Neuronal stem cell (in vitro differentiated cells): ENCODE measurements at regions not wholly inside any gene's neighbourhood (a gene's known extent, or its start where the extent isn't known, plus 50 kb on each side); places are given as distances from the start of the nearest gene placed in this dataset.

Source experiments
- DNase-seq: peaks from one replicate; pipeline ENCODE4 v3.0.0-alpha.2; 2013; ENCODE audit warnings: low spot score
- H2AFZ ChIP-seq: one replicate; pipeline ENCODE4 v1.6.1; 2013; ENCODE audit warnings: mild to moderate bottlenecking, low read length, inconsistent platforms
- H2AK5ac ChIP-seq: 2 replicates; pipeline ENCODE4 v1.6.1; 2013; ENCODE audit warnings: low read depth, mild to moderate bottlenecking, inconsistent platforms, low read length, moderate library complexity, mixed read lengths
- H2BK120ac ChIP-seq: 2 replicates; pipeline ENCODE4 v1.6.1; 2013; ENCODE audit warnings: low read depth, mild to moderate bottlenecking, inconsistent platforms, low read length, moderate library complexity, mixed read lengths
- H2BK12ac ChIP-seq: one replicate; pipeline ENCODE4 v1.6.1; 2013; ENCODE audit warnings: low read length, inconsistent platforms
- H2BK15ac ChIP-seq: 2 replicates; pipeline ENCODE4 v1.6.1; 2013; ENCODE audit warnings: mild to moderate bottlenecking, low read length, inconsistent platforms, mixed read lengths
- H2BK5ac ChIP-seq: one replicate; pipeline ENCODE4 v1.6.1; 2013; ENCODE audit warnings: inconsistent platforms, mild to moderate bottlenecking, low read length, moderate library complexity
- H3K14ac ChIP-seq: one replicate; pipeline ENCODE4 v1.6.1; 2013; ENCODE audit warnings: low read length, inconsistent platforms
- H3K18ac ChIP-seq: 2 replicates; pipeline ENCODE4 v1.6.1; 2013; ENCODE audit warnings: low read length, inconsistent platforms
- H3K23ac ChIP-seq: 2 replicates; pipeline ENCODE4 v1.6.1; 2013; ENCODE audit warnings: low read depth, mild to moderate bottlenecking, mixed read lengths, low read length, inconsistent platforms; ENCODE audit not compliant: poor library complexity
- H3K27ac ChIP-seq: replicated peaks from 3 replicates; pipeline ENCODE4 v1.5.1; 2013; ENCODE audit warnings: low read length, inconsistent platforms
- H3K27me3 ChIP-seq, 3 experiments: 2 replicates each; pipeline ENCODE4 v1.6.1; 2013; ENCODE audit warnings: low read length in 3 of 3, mild to moderate bottlenecking in 2 of 3, inconsistent platforms in 1 of 3, low read depth in 1 of 3, mixed read lengths in 1 of 3, moderate library complexity in 1 of 3; ENCODE audit not compliant: control insufficient read depth in 3 of 3, insufficient read depth in 3 of 3
- H3K36me3 ChIP-seq, 2 donors: replicated peaks in 1 of 2; 2 replicates each; pipeline ENCODE4 v1.6.1; 2013; ENCODE audit warnings: low read length in 2 of 2; ENCODE audit not compliant: control insufficient read depth in 2 of 2, insufficient read depth in 2 of 2
- H3K4ac ChIP-seq: 2 replicates; pipeline ENCODE4 v1.6.1; 2013; ENCODE audit warnings: inconsistent platforms, mild to moderate bottlenecking, low read length, moderate library complexity
- H3K4me1 ChIP-seq, 2 donors: 1 replicate in 1 of 2; 2 replicates in 1 of 2; pipeline ENCODE4 v1.6.1; 2013; ENCODE audit warnings: low read length in 2 of 2, low read depth in 1 of 2; ENCODE audit not compliant: control insufficient read depth in 2 of 2, insufficient read depth in 1 of 2
- H3K4me2 ChIP-seq: one replicate; pipeline ENCODE4 v1.6.1; 2013; ENCODE audit warnings: mild to moderate bottlenecking, low read length, inconsistent platforms; ENCODE audit not compliant: insufficient read depth, poor library complexity, severe bottlenecking
- H3K4me3 ChIP-seq, 2 donors: 2 replicates each; pipeline ENCODE4 v1.5.1; 2013; ENCODE audit warnings: low read length in 2 of 2, mild to moderate bottlenecking in 2 of 2, inconsistent platforms in 1 of 2, moderate library complexity in 1 of 2
- H3K79me1 ChIP-seq: one replicate; pipeline ENCODE4 v1.6.1; 2013; ENCODE audit warnings: low read depth, mild to moderate bottlenecking, inconsistent platforms, low read length, moderate library complexity
- H3K9ac ChIP-seq: one replicate; pipeline ENCODE4 v1.6.1; 2013; ENCODE audit warnings: mild to moderate bottlenecking, low read depth, low read length, inconsistent platforms; ENCODE audit not compliant: poor library complexity
- H3K9me3 ChIP-seq, 2 donors: replicated peaks in 1 of 2; 2 replicates each; pipeline versions ENCODE3 to v1.6.1; 2013; ENCODE audit warnings: low read length in 2 of 2, mild to moderate bottlenecking in 2 of 2, inconsistent platforms in 1 of 2, low read depth in 1 of 2, mixed read lengths in 1 of 2, moderate library complexity in 1 of 2; ENCODE audit not compliant: control insufficient read depth in 2 of 2, insufficient read depth in 1 of 2
- H4K8ac ChIP-seq: one replicate; pipeline ENCODE4 v1.6.1; 2013; ENCODE audit warnings: low read depth, mild to moderate bottlenecking, inconsistent platforms, low read length, moderate library complexity
- H4K91ac ChIP-seq: one replicate; pipeline ENCODE4 v1.6.1; 2013; ENCODE audit warnings: low read length, low read depth, mild to moderate bottlenecking, inconsistent platforms; ENCODE audit not compliant: poor library complexity
- WGBS, 2 donors: extraction: QIAGEN DNeasy Blood & Tissue Kit; methylation state at CpG; one replicate each; pipeline ENCODE4 v1.1.7; 2013; ENCODE audit warnings: missing lambda C conversion rate in 2 of 2, mixed read lengths in 1 of 2; ENCODE audit not compliant: insufficient read length in 2 of 2, insufficient replicate concordance in 1 of 2; ENCODE audit errors: extremely low coverage in 2 of 2; 5-methylcytosine and 5-hydroxymethylcytosine counted together

- Histone ChIP-seq H3K4ac (no peak overlapping the region), H2AFZ (no peak overlapping the region), H3K4me3 (no peak overlapping the region), H4K8ac (no peak overlapping the region), H3K9me3 (no peaks in the 10 kb centered on the region), H3K27me3 (no peaks in the 10 kb centered on the region), H3K27ac (no peak overlapping the region), H3K23ac (no peak overlapping the region), H2BK120ac (no peak overlapping the region), H2AK5ac (peak overlapping the region; percentile 25), H4K91ac (no peak overlapping the region), H2BK12ac (no peak overlapping the region), H3K36me3 (no peaks in the 10 kb centered on the region), H3K4me2 (no peak overlapping the region), H3K14ac (no peak overlapping the region), H3K4me1 (peaks cover 0 to 3% of the 10 kb centered on the region in 2 donors), H3K79me1 (no peaks in the 10 kb centered on the region), H3K18ac (no peak overlapping the region), H2BK5ac (no peak overlapping the region), H2BK15ac (no peak overlapping the region), H3K9ac (no peak overlapping the region)
- no CpG with 5 or more reads among the region's 2 CpGs for WGBS, 2 donors
- no peak for DNase-seq
Measured at GRCh38 chr4:44869985-44870384, 143.6 kb upstream of the GNPDA2 start.

GRCh38 chr4:44869222-44869882, 143.0 kb upstream of the GNPDA2 start:
- Histone ChIP-seq H3K9ac (no peak overlapping the region), H2BK12ac (no peak overlapping the region), H2BK5ac (no peak overlapping the region), H2BK15ac (no peak overlapping the region), H3K4me1 (peaks cover 0 to 3% of the 10 kb centered on the region in 2 donors), H3K4ac (no peak overlapping the region), H2AK5ac (no peak overlapping the region), H3K4me3 (no peak overlapping the region), H3K4me2 (no peak overlapping the region), H4K91ac (no peak overlapping the region), H3K79me1 (no peaks in the 10 kb centered on the region), H4K8ac (no peak overlapping the region), H3K14ac (no peak overlapping the region), H3K18ac (no peak overlapping the region), H3K9me3 (no peaks in the 10 kb centered on the region), H3K23ac (no peak overlapping the region), H3K27ac (no peak overlapping the region), H2BK120ac (no peak overlapping the region), H3K36me3 (no peaks in the 10 kb centered on the region), H2AFZ (no peak overlapping the region), H3K27me3 (no peaks in the 10 kb centered on the region)
- WGBS, 2 donors: no CpG with 5 or more reads among the region's 2 CpGs
- DNase-seq: no peak

GRCh38 chr4:44861756-44862155, 135.4 kb upstream of the GNPDA2 start:
- Histone ChIP-seq H2AFZ (no peak overlapping the region), H3K79me1 (no peaks in the 10 kb centered on the region), H3K9me3 (no peaks in the 10 kb centered on the region), H2BK120ac (no peak overlapping the region), H4K91ac (no peak overlapping the region), H3K23ac (no peak overlapping the region), H2BK12ac (no peak overlapping the region), H3K36me3 (no peaks in the 10 kb centered on the region), H3K4me3 (no peak overlapping the region), H3K27me3 (no peaks in the 10 kb centered on the region), H3K4me2 (no peak overlapping the region), H3K27ac (no peak overlapping the region), H3K14ac (no peak overlapping the region), H3K4me1 (peaks cover 0 to 2% of the 10 kb centered on the region in 2 donors), H2AK5ac (no peak overlapping the region), H3K4ac (no peak overlapping the region), H4K8ac (no peak overlapping the region), H2BK5ac (no peak overlapping the region), H3K18ac (no peak overlapping the region), H3K9ac (no peak overlapping the region), H2BK15ac (no peak overlapping the region)
- DNase-seq: no peak

- Histone ChIP-seq H3K4me3 (no peak overlapping the region), H3K27me3 (no peaks in the 10 kb centered on the region), H2AFZ (no peak overlapping the region), H2BK15ac (no peak overlapping the region), H2BK120ac (no peak overlapping the region), H3K9me3 (no peaks in the 10 kb centered on the region), H4K91ac (no peak overlapping the region), H3K9ac (no peak overlapping the region), H3K4me2 (no peak overlapping the region), H2BK12ac (no peak overlapping the region), H2AK5ac (no peak overlapping the region), H3K79me1 (no peaks in the 10 kb centered on the region), H2BK5ac (no peak overlapping the region), H3K18ac (no peak overlapping the region), H3K36me3 (no peaks in the 10 kb centered on the region), H3K23ac (no peak overlapping the region), H4K8ac (no peak overlapping the region), H3K27ac (no peak overlapping the region), H3K14ac (no peak overlapping the region), H3K4ac (no peak overlapping the region), H3K4me1 (peaks cover 0 to 2% of the 10 kb centered on the region in 2 donors)
- no peak for DNase-seq
- WGBS, 2 donors: no CpG with 5 or more reads among the region's 2 CpGs
Measured at GRCh38 chr4:44859477-44859876, 133.1 kb upstream of the GNPDA2 start.
